ENCODE measurements at regions not wholly inside any gene's neighbourhood (a gene's known extent, or its start where the extent isn't known, plus 50 kb on each side); places are given as distances from the start of the nearest gene placed in this dataset.

GRCh38 chr2:196486146-196486545 is 153.4 kb upstream of the CCDC150 start:
- TF ChIP-seq CTCF (IDR thresholded peaks at IDR 0.05) (no peak), POLR2A (IDR thresholded peaks at IDR 0.05) (no peak), POLR2AphosphoS5 (IDR thresholded peaks at IDR 0.05) (no peak)

Measured in transverse colon (tissue), 4 donors.